Coronary artery (tissue), 2 donors: ENCODE measurements at regions not wholly inside any gene's neighbourhood (a gene's known extent, or its start where the extent isn't known, plus 50 kb on each side); places are given as distances from the start of the nearest gene placed in this dataset.

Experiments used
- DNase-seq: peaks from one replicate; pipeline ENCODE4 v3.0.0-alpha.2; 2017; ENCODE audit warnings: low spot score
- H3K27ac ChIP-seq, 2 donors: fragments of 200-600 bp; sonication (generic); one replicate each; pipeline ENCODE4 v1.5.1; 2016 to 2019
- H3K4me3 ChIP-seq: fragments of 200-600 bp; sonication (generic); 2 replicates; pipeline ENCODE4 v1.5.1; 2016; ENCODE audit warnings: mild to moderate bottlenecking, moderate library complexity
- TF ChIP-seq, protein P1 (sequence below): fragments of 200-600 bp; sonication (generic); IDR thresholded peaks from one replicate; pipeline ENCODE4 v1.5.1; 2019; ENCODE audit warnings: antibody characterized with exemption

DNA sequence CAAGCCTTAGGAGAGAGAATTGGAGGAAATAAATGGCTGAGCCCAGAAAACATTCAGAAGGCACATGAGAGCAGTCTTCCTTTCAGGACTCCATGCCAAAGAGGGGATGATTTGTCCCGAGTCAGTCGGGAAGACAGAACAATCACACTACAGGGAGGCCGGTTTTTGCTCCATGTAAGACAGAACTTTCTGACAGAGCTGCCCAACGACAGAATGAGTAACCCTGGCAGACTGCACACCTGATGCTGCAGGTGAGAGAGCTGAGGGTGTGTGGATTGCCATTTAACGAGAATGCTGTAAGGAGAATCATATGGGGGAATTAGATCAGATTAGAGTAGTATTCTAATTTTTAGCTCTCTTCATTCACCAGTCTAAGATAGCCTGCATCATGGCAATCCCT, 533.0 kb downstream of the EPHB1 start:
- no peak for DNase-seq
- TF ChIP-seq, protein P1, sequence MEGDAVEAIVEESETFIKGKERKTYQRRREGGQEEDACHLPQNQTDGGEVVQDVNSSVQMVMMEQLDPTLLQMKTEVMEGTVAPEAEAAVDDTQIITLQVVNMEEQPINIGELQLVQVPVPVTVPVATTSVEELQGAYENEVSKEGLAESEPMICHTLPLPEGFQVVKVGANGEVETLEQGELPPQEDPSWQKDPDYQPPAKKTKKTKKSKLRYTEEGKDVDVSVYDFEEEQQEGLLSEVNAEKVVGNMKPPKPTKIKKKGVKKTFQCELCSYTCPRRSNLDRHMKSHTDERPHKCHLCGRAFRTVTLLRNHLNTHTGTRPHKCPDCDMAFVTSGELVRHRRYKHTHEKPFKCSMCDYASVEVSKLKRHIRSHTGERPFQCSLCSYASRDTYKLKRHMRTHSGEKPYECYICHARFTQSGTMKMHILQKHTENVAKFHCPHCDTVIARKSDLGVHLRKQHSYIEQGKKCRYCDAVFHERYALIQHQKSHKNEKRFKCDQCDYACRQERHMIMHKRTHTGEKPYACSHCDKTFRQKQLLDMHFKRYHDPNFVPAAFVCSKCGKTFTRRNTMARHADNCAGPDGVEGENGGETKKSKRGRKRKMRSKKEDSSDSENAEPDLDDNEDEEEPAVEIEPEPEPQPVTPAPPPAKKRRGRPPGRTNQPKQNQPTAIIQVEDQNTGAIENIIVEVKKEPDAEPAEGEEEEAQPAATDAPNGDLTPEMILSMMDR: no peak
- no peak overlapping the region for H3K4me3 ChIP-seq
- H3K27ac ChIP-seq: no peak overlapping the region

DNA sequence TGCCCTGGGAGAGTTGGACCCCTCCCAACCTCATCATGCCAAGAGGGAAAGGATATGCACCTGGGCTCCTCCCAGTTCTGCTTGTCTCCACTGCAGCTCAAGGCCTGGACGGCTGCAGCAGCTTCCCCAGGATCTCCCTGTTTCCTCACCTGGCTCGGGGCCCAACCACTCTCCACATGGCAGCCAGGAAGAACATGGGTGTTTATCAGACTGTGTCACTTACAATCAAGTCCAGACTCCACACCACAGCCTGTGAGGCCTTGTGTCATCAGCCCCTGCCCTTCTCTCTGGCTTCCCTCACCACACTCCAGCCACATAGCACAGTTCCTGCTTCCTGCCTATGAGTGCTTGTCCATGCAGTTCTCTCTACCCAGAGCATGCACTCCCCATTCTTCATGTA, 534.4 kb downstream of the EPHB1 start:
- TF ChIP-seq, protein P1: no peak
- no peak overlapping the region for H3K27ac ChIP-seq
- DNase-seq: no peak
- H3K4me3 ChIP-seq: no peak overlapping the region

DNA sequence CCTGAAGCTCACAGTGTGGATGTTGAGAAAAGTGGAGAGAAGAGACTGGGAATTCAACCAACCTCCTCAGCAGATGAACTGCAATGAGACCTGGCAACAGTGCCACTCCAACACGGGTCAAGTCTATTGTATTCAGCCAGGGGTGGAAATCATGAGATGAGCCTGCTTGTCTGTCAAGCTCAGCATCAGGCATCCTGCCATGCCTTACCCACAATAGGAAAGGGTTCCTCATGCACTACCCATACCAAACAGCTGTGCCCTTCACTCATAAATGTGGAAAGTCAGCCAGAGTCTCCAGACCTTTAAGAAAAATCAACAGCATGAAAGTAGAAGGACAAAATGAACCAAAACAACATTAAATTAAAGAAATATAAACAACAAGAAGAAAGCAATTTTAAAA, 542.1 kb downstream of the EPHB1 start:
- Histone ChIP-seq H3K27ac (no peak overlapping the region), H3K4me3 (no peak overlapping the region)
- DNase-seq: no peak
- TF ChIP-seq, protein P1: no peak

DNA sequence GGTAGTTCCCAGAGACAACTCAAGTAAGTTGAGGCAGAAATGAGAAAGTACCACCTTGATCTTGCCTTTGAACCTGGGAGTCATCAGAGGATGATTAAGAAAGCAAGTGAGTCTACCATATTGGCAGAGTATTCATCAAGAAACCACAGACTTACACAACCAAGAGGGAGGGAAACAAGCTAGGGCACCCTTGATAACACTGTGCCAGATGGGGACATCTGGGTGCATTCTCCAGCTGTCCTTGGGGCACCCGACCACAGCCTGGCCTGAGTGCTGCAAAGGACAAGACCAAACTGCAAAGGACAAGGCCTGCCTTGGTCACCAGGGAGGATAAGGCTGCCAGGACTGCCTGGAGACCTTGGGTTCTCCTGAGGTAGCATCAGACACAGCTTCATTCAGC, 553.6 kb downstream of the EPHB1 start:
- DNase-seq: no peak
- TF ChIP-seq, protein P1: no peak
- H3K4me3 ChIP-seq: no peak overlapping the region
- H3K27ac ChIP-seq: no peak overlapping the region

DNA sequence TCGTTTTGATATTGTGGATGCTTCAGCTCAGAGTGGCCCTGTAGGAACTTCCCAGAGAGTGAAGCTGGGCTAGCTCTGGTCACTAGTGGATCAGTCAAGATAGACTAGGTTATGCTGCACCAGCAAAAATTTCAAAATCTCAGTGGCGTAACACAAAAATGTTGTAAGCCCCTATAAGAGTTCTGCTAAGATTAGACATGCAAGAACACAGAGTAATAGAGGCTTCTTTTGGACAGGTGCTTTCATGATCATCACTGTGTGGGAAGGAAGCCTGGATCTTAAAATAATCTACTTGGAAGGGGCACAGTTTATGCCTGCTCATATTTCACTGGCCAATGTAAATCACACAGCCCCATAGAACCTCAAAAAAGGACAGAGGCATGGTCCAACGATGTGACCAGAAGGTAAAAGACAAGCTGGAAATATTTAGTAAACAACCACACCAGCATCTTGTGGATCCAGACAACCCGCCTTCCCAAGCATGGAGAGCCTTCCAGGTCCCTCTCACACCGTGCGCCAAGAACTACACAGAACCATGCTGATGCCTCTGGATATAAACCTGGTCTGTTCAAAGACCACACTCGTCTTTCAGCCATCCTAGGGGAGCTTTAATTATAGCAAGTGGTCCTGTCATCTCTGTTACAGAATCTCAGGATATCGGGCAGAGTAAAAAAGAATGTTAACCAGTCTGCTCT, 554.3 kb downstream of the EPHB1 start:
- no peak for DNase-seq
- H3K27ac ChIP-seq: no peak overlapping the region
- TF ChIP-seq, protein P1: no peak
- no peak overlapping the region for H3K4me3 ChIP-seq

DNA sequence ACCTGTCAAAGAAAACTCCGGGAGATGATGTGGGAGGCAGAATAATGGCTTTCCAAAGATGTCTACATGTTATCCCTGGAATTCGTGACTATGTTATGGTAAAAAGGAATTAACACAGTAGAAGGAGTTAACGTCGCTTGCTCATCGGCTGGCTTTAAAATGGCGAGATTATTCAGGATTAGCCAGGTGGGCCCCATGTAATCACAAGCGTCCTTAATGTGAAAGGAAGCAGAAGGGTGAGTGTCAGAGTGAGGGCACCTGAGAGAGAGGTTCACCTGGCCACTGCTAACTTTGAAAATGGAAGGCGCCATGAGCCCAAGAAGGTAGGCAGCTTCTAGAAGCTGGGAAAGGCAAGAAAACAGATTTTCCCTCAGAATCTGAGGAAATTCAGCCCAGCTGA, 557.2 kb downstream of the EPHB1 start:
- no peak overlapping the region for H3K4me3 ChIP-seq
- no peak for DNase-seq
- TF ChIP-seq, protein P1: no peak
- no peak overlapping the region for H3K27ac ChIP-seq

DNA sequence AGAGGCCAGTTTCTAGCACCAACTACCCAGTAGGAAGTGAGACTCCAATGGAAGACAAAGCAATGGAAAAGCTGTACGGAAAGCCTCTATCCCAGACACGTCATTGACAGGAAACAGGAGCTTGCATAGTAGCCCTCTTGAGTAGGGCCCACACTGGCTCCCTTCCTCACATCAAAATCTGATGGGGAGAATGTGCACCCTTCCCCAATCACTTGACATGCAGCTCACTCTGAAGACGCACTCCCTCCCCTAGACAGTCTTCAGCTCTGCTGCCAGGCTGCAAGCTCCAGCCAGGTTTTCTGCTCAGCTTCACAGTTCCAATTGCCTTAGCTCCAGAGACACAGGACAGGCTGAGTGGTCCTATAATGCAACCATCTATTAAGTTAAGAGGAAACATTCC, 567.8 kb downstream of the EPHB1 start:
- no peak for DNase-seq
- TF ChIP-seq, protein P1: no peak
- H3K27ac ChIP-seq: no peak overlapping the region
- no peak overlapping the region for H3K4me3 ChIP-seq
